Nephron progenitor cell (in vitro differentiated cells): ENCODE measurements at regions not wholly inside any gene's neighbourhood (a gene's known extent, or its start where the extent isn't known, plus 50 kb on each side); places are given as distances from the start of the nearest gene placed in this dataset.

Experiments
- DNase-seq: peaks from one replicate; pipeline ENCODE4 v3.0.0; 2021
- H3K27ac Mint-ChIP-seq: 2 replicates; pipeline ENCODE4 v1.8.0; 2021; ENCODE audit warnings: mild to moderate bottlenecking, moderate library complexity, mixed read lengths
- H3K27me3 Mint-ChIP-seq: 2 replicates; pipeline ENCODE4 v1.8.0; 2021; ENCODE audit warnings: mild to moderate bottlenecking, low read depth, mixed read lengths; ENCODE audit not compliant: poor library complexity
- H3K36me3 Mint-ChIP-seq: 2 replicates; pipeline ENCODE4 v1.8.0; 2021; ENCODE audit warnings: low read depth, mixed read lengths
- H3K4me1 Mint-ChIP-seq: 2 replicates; pipeline ENCODE4 v1.8.0; 2021; ENCODE audit warnings: mixed read lengths
- H3K4me3 Mint-ChIP-seq: 2 replicates; pipeline ENCODE4 v1.8.0; 2021; ENCODE audit warnings: mild to moderate bottlenecking, moderate library complexity, mixed read lengths
- H3K9me3 Mint-ChIP-seq: 2 replicates; pipeline ENCODE4 v1.8.0; 2021; ENCODE audit warnings: mild to moderate bottlenecking, moderate library complexity, mixed read lengths
- TF ChIP-seq, protein P1 (sequence below): fragments of 200-600 bp; sonication (generic); IDR thresholded peaks from 2 replicates; pipeline ENCODE4 v1.5.0; 2021; ENCODE audit warnings: antibody characterized with exemption

DNA sequence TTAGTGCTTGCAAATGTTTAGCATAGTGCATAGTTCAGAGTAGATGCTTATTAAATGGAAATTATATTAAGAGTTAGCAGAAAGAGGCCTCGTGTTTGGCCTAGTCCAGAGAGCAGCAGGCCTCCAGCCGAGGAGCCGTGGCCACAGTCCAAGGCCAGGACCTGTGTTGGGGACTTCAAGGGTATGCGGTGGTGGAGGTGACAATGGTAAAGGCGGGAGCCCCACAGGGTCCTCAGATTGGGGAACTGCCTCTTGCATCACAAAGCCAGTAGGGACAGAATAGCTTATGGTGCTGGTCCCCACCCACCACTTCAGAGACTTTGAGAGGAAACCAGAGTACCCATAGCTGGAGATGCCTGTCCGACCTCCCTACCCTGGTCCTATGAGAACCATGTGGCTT is 554.6 kb upstream of the RIOK2 start:
- DNase-seq = no peak
- Mint-ChIP-seq H3K4me1 (no peaks in the 10 kb centered on the region), H3K36me3 (no peaks in the 10 kb centered on the region), H3K27me3 (peaks cover 2% of the 10 kb centered on the region), H3K4me3 (no peak overlapping the region), H3K27ac (no peak overlapping the region), H3K9me3 (no peaks in the 10 kb centered on the region)
- TF ChIP-seq, protein P1, sequence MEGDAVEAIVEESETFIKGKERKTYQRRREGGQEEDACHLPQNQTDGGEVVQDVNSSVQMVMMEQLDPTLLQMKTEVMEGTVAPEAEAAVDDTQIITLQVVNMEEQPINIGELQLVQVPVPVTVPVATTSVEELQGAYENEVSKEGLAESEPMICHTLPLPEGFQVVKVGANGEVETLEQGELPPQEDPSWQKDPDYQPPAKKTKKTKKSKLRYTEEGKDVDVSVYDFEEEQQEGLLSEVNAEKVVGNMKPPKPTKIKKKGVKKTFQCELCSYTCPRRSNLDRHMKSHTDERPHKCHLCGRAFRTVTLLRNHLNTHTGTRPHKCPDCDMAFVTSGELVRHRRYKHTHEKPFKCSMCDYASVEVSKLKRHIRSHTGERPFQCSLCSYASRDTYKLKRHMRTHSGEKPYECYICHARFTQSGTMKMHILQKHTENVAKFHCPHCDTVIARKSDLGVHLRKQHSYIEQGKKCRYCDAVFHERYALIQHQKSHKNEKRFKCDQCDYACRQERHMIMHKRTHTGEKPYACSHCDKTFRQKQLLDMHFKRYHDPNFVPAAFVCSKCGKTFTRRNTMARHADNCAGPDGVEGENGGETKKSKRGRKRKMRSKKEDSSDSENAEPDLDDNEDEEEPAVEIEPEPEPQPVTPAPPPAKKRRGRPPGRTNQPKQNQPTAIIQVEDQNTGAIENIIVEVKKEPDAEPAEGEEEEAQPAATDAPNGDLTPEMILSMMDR = no peak

DNA sequence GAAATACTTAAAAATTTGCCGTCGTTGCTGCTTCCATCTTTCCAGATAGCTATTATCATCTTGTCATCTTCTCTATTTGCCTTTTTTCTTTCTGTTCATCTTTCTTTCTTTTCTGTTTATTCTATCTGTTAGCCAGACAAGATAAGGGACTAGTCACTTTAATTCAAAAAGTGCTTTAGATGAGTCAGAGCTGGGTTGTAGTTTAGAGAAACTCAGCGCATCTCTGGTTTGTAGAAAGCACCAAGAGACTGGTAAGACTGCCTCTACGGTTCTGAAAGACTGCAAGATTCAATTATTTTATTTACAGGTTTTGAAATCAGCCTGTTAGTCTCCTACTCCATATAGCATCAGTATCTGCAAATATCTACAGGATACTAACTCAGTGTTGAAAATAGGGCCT is 562.8 kb upstream of the RIOK2 start:
- Mint-ChIP-seq H3K9me3 (peaks cover 9% of the 10 kb centered on the region), H3K4me3 (no peak overlapping the region), H3K36me3 (no peaks in the 10 kb centered on the region), H3K27ac (no peak overlapping the region), H3K27me3 (peaks cover 5% of the 10 kb centered on the region), H3K4me1 (no peaks in the 10 kb centered on the region)
- TF ChIP-seq, protein P1 = no peak
- DNase-seq = no peak

DNA sequence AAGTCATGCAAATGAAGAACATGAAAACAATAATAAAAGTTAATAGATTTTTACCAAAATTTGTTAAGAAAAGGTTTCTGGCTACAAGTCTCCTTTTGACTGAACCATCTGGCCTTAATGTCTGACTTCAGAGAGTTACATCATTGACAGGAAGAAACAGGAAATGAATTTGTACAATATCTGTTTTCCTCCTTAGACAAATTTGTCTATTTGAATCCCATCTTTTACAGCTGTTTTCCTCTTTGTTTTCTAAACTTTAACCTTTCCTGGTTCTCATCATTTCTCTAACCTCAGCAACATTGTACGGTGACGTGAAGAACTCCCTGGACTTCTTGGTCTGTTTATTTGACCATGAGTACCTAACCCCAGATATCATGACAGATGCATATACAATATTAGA is 567.5 kb upstream of the RIOK2 start:
- H3K4me3 Mint-ChIP-seq = no peak overlapping the region
- H3K27me3 Mint-ChIP-seq = peaks cover 5% of the 10 kb centered on the region
- TF ChIP-seq, protein P1 = no peak
- no peaks in the 10 kb centered on the region for H3K4me1 Mint-ChIP-seq
- no peak overlapping the region for H3K27ac Mint-ChIP-seq
- DNase-seq = no peak
- no peaks in the 10 kb centered on the region for H3K36me3 Mint-ChIP-seq
- H3K9me3 Mint-ChIP-seq = peaks cover 3% of the 10 kb centered on the region

DNA sequence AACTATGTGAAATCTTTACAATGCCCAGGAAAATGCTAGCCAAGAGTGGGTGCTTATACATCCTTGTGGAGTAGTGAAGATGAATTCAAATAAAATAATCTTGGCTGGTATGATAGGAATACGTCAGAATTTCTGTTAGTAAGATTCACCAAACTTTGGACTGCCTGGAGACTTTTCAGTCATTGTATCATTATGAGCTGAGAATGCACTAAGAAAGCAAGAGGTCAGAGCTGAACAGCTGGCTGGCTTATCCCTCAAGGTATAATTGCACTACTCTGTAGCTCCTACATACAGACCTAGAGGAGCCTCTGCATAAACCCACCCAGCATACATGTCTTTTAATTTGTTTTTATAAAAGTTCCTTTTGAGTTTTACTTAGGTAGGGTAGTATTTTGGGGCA is 568.5 kb upstream of the RIOK2 start:
- peaks cover 11% of the 10 kb centered on the region for H3K27me3 Mint-ChIP-seq
- H3K27ac Mint-ChIP-seq = no peak overlapping the region
- no peaks in the 10 kb centered on the region for H3K9me3 Mint-ChIP-seq
- no peaks in the 10 kb centered on the region for H3K4me1 Mint-ChIP-seq
- TF ChIP-seq, protein P1 = no peak
- no peak for DNase-seq
- H3K36me3 Mint-ChIP-seq = no peaks in the 10 kb centered on the region
- no peak overlapping the region for H3K4me3 Mint-ChIP-seq

DNA sequence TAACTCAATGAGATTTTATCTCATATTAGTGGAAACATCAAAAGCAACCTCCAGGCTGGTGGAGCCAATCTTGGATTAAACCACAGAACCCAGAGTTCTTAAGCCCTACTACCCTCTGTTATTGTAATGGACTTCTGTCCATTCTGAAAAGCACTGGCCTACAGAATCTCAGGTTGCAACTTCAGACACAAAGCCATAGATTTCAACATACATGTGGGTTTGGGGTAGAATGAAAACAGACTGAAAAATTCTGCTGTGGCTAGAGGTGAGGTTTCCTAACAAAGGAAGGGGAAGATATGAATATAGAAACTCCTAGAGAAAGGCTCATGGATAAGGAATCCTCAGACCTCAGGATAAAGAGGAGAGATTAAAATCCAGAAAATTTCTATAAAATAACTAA is 569.8 kb upstream of the RIOK2 start:
- no peak for DNase-seq
- Mint-ChIP-seq H3K36me3 (no peaks in the 10 kb centered on the region), H3K4me3 (no peak overlapping the region), H3K27me3 (peaks cover 11% of the 10 kb centered on the region), H3K4me1 (no peaks in the 10 kb centered on the region), H3K9me3 (no peaks in the 10 kb centered on the region), H3K27ac (no peak overlapping the region)
- TF ChIP-seq, protein P1 = no peak

DNA sequence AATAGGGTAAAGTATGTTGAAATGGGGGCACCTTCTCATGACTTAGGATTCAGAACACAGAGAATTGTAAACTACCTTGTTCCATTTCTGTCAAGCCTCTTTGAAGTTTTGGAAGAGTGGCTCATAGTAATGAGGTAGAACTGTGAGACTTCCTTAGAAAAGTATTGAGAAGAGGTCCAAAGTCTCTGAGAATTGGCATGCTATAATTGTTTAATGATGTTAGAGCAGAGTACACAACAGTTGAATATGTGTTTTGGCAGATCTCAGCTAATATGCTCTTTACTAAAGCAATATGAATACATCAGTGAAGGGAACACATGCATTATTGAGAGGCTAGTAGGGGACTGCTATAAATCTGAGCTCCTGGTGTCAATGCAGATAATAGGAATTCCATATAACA is 579.4 kb upstream of the RIOK2 start:
- no peak for DNase-seq
- no peaks in the 10 kb centered on the region for H3K4me1 Mint-ChIP-seq
- TF ChIP-seq, protein P1 = no peak
- H3K4me3 Mint-ChIP-seq = no peak overlapping the region
- no peak overlapping the region for H3K27ac Mint-ChIP-seq
- no peaks in the 10 kb centered on the region for H3K9me3 Mint-ChIP-seq
- H3K27me3 Mint-ChIP-seq = peaks cover 6% of the 10 kb centered on the region
- H3K36me3 Mint-ChIP-seq = no peaks in the 10 kb centered on the region
